ENCODE measurements at regions not wholly inside any gene's neighbourhood (a gene's known extent, or its start where the extent isn't known, plus 50 kb on each side); places are given as distances from the start of the nearest gene placed in this dataset.
"Not testable (repeated sequence)": the region's sequence is repeated elsewhere in the genome, so short reads cannot be mapped to it uniquely, and the experiment has no call there.

- no peak for DNase-seq
These were observed 50.4 kb downstream of the KATNIP start for GRCh38 chr16:27600381-27600780.

GRCh38 chr16:27602103-27602502 lies 52.2 kb downstream of the KATNIP start:
- DNase-seq: no peak

- DNase-seq: not testable (repeated sequence)
These were observed 55.7 kb downstream of the KATNIP start for GRCh38 chr16:27605500-27606106.

- no peak for DNase-seq
These were observed 61.4 kb downstream of the KATNIP start for GRCh38 chr16:27611340-27611739.

- no peak for DNase-seq
These were observed 63.4 kb downstream of the KATNIP start for GRCh38 chr16:27613238-27613791.

- no peak for DNase-seq
These were observed 67.7 kb downstream of the KATNIP start for GRCh38 chr16:27617665-27618064.

- no peak for DNase-seq
These were observed 68.2 kb downstream of the KATNIP start for GRCh38 chr16:27618165-27618564.

- DNase-seq: no peak
These were observed 68.8 kb downstream of the KATNIP start for GRCh38 chr16:27618606-27619327.

- DNase-seq: no peak
These were observed 70.6 kb downstream of the KATNIP start for GRCh38 chr16:27620541-27620940.

- DNase-seq: no peak
These were observed 74.5 kb downstream of the KATNIP start for GRCh38 chr16:27624154-27625049.

- no peak for DNase-seq
These were observed 75.2 kb downstream of the KATNIP start for GRCh38 chr16:27625050-27625697.

GRCh38 chr16:27627136-27627535 lies 77.2 kb downstream of the KATNIP start:
- no peak for DNase-seq

GRCh38 chr16:27628241-27628942 lies 78.4 kb downstream of the KATNIP start:
- no peak for DNase-seq

GRCh38 chr16:27628943-27629462 lies 79.1 kb downstream of the KATNIP start:
- not testable (repeated sequence) for DNase-seq

GRCh38 chr16:27632216-27632615 lies 82.3 kb downstream of the KATNIP start:
- DNase-seq: no peak

- no peak for DNase-seq
These were observed 83.3 kb downstream of the KATNIP start for GRCh38 chr16:27633221-27633620.

GRCh38 chr16:27633721-27634120 lies 83.8 kb downstream of the KATNIP start:
- DNase-seq: no peak

GRCh38 chr16:27634779-27635178 lies 84.8 kb downstream of the KATNIP start:
- no peak for DNase-seq

GRCh38 chr16:27636453-27637240 lies 86.7 kb downstream of the KATNIP start:
- no peak for DNase-seq

- no peak for DNase-seq
These were observed 89.1 kb downstream of the KATNIP start for GRCh38 chr16:27638833-27639560.

Measured in left kidney (tissue), 1 donor.